ENCODE measurements at regions not wholly inside any gene's neighbourhood (a gene's known extent, or its start where the extent isn't known, plus 50 kb on each side); places are given as distances from the start of the nearest gene placed in this dataset.

DNA sequence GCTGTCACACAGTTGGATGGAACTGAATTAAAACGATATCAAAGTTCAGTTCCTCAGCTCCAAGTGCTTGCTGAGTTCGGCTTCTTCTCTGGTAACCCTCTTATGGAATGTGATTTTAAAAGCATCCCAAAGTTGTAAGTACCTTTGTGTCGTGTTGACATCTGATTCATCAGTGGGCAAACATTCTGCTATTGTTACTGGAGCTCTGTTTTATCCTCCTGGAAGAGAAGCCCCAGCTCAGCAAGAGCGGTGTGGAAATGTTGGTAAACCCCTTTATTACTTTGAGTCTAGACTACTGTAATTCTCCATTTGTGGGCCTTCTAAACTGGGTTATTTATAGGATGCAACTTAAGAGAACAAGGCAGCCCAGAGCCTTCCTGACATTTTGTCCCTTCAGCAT, 699.3 kb upstream of the WWC1 start:
- H3K36me3 Mint-ChIP-seq, result no peaks in the 10 kb centered on the region
- H3K4me3 Mint-ChIP-seq, result no peak overlapping the region
- H3K27me3 Mint-ChIP-seq (ENCODE audit: low read depth), result no peaks in the 10 kb centered on the region
- ATAC-seq, result no peak
- TF ChIP-seq, protein P1, sequence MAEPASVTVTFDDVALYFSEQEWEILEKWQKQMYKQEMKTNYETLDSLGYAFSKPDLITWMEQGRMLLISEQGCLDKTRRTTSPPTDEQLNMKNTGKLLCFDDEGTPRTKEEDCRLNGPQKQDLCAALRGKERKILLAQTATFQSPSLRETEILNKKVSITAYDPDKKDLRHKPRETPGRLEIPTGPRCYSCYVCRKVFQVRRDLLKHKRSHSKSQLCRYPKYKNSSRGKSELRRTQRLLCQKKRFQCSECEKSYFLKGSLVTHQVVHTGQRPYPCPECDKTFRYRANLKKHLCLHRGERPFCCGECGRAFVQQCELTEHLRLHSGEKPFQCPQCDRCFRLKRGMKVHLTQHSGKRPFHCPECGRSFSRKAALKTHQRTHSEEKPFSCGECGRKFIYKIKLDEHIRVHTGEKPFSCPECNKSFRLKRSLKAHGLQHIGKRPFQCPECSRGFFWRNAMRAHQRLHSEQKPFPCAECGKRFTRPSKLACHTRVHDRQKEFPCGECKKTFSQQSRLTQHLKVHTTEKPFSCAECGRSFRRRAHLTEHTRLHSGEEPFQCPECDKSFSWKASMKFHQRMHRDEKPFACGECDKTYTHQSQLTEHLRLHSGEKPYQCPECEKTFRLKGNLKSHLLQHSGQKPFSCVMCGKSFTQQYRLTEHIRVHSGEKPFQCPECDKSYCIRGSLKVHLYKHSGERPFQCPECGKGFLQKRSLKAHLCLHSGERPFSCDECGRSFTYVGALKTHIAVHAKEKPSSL (CRISPR knock-in tag; conservative IDR thresholded peaks at IDR 0.05), result no peak
- TF ChIP-seq, protein P2, sequence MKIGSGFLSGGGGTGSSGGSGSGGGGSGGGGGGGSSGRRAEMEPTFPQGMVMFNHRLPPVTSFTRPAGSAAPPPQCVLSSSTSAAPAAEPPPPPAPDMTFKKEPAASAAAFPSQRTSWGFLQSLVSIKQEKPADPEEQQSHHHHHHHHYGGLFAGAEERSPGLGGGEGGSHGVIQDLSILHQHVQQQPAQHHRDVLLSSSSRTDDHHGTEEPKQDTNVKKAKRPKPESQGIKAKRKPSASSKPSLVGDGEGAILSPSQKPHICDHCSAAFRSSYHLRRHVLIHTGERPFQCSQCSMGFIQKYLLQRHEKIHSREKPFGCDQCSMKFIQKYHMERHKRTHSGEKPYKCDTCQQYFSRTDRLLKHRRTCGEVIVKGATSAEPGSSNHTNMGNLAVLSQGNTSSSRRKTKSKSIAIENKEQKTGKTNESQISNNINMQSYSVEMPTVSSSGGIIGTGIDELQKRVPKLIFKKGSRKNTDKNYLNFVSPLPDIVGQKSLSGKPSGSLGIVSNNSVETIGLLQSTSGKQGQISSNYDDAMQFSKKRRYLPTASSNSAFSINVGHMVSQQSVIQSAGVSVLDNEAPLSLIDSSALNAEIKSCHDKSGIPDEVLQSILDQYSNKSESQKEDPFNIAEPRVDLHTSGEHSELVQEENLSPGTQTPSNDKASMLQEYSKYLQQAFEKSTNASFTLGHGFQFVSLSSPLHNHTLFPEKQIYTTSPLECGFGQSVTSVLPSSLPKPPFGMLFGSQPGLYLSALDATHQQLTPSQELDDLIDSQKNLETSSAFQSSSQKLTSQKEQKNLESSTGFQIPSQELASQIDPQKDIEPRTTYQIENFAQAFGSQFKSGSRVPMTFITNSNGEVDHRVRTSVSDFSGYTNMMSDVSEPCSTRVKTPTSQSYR (CRISPR knock-in tag; IDR thresholded peaks at IDR 0.05), result no peak
- TF ChIP-seq, protein P3, sequence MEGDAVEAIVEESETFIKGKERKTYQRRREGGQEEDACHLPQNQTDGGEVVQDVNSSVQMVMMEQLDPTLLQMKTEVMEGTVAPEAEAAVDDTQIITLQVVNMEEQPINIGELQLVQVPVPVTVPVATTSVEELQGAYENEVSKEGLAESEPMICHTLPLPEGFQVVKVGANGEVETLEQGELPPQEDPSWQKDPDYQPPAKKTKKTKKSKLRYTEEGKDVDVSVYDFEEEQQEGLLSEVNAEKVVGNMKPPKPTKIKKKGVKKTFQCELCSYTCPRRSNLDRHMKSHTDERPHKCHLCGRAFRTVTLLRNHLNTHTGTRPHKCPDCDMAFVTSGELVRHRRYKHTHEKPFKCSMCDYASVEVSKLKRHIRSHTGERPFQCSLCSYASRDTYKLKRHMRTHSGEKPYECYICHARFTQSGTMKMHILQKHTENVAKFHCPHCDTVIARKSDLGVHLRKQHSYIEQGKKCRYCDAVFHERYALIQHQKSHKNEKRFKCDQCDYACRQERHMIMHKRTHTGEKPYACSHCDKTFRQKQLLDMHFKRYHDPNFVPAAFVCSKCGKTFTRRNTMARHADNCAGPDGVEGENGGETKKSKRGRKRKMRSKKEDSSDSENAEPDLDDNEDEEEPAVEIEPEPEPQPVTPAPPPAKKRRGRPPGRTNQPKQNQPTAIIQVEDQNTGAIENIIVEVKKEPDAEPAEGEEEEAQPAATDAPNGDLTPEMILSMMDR (IDR thresholded peaks at IDR 0.05), result no peak
- TF ChIP-seq, protein P4, sequence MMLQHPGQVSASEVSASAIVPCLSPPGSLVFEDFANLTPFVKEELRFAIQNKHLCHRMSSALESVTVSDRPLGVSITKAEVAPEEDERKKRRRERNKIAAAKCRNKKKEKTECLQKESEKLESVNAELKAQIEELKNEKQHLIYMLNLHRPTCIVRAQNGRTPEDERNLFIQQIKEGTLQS (CRISPR knock-in tag; conservative IDR thresholded peaks at IDR 0.05), result no peak
- TF ChIP-seq ZNF121 (CRISPR knock-in tag; IDR thresholded peaks at IDR 0.05) (no peak), ZNF219 (CRISPR knock-in tag; IDR thresholded peaks at IDR 0.05; ENCODE audit: borderline replicate concordance) (no peak), ATF1 (CRISPR knock-in tag; IDR thresholded peaks at IDR 0.05) (no peak), NFYB (CRISPR knock-in tag; conservative IDR thresholded peaks at IDR 0.05; ENCODE audit: low read depth) (no peak)
- TF ChIP-seq, protein P5, sequence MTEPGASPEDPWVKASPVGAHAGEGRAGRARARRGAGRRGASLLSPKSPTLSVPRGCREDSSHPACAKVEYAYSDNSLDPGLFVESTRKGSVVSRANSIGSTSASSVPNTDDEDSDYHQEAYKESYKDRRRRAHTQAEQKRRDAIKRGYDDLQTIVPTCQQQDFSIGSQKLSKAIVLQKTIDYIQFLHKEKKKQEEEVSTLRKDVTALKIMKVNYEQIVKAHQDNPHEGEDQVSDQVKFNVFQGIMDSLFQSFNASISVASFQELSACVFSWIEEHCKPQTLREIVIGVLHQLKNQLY (CRISPR knock-in tag; IDR thresholded peaks at IDR 0.05), result no peak
- TF ChIP-seq, protein P6, sequence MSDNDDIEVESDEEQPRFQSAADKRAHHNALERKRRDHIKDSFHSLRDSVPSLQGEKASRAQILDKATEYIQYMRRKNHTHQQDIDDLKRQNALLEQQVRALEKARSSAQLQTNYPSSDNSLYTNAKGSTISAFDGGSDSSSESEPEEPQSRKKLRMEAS (CRISPR knock-in tag; IDR thresholded peaks at IDR 0.05), result no peak
- no peak overlapping the region for H3K27ac Mint-ChIP-seq
- ChIA-PET POLR2A (no interaction called here), CTCF (interaction anchor here (0.6 to 0.9 kb wide), 2 partner anchors 327 to 455 kb away, joined by 3 read pairs; no protein-coding TSS in a partner anchor)
- no peaks in the 10 kb centered on the region for H3K9me3 Mint-ChIP-seq
- peaks cover 11% of the 10 kb centered on the region for H3K4me1 Mint-ChIP-seq
- DNase-seq (ENCODE audit: low spot score), result no peak

DNA sequence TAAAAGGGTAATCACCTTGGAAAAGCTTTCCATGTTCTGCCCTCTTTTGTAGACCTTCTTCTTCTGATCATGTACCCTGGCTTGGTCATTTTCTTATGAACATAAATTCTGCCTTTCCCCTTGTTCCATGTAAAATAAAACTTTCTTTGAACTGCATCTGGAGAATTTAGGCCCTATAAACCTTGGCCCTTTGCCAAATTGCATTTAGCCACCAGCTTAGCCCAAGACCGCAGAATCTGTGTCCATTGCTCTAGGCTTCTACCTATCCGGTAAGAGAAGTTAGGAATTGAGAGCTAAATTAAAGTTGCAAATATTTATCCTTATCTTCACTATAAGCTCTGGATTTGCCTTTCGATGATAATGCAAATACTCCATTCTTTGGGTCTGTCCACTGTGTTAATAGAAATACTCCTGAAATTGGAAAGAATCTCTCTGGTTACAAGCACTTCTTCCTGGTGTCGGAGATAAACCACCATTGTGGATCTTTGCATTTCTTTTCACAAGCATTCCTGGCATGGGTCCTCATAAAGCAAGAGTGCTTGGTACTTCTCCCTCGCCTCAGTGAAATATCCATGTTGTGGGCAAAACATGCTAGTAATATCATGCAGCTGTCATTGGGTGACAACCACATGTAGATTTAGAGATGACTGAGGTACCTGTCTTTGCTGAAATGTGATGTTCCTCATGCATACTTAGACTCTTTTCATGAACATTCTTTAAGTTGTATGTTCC, 698.0 kb upstream of the WWC1 start:
- Mint-ChIP-seq H3K27me3 (ENCODE audit: low read depth) (no peaks in the 10 kb centered on the region), H3K36me3 (no peaks in the 10 kb centered on the region), H3K27ac (no peak overlapping the region), H3K4me3 (no peak overlapping the region), H3K9me3 (no peaks in the 10 kb centered on the region), H3K4me1 (no peaks in the 10 kb centered on the region)
- no peak for TF ChIP-seq JAZF1 (CRISPR knock-in tag; IDR thresholded peaks at IDR 0.05)
- DNase-seq (ENCODE audit: low spot score) (no peak), ATAC-seq (no peak)
- CTCF ChIA-PET, result no interaction called here
- POLR2A ChIA-PET, result no interaction called here

DNA sequence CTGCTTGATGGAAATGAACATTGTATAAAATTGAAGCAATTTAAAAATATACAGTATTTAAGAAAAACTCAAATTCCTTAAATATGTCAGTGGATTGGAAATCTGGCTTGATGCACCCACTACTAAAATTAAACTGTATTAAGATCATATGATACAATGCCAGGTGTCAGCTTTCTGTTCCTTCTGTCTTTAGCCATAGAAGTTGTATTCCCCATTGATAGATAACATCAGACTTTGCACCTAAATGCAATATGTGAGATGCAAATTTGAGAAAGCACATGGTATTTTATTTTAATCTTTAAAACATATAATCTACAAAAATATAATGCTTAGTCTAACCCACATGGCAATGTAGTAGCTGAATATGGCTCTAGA, 697.4 kb upstream of the WWC1 start:
- H3K9me3 Mint-ChIP-seq, result no peaks in the 10 kb centered on the region
- POLR2A ChIA-PET, result no interaction called here
- H3K4me3 Mint-ChIP-seq, result no peak overlapping the region
- H3K4me1 Mint-ChIP-seq, result no peaks in the 10 kb centered on the region
- H3K27ac Mint-ChIP-seq, result no peak overlapping the region
- H3K27me3 Mint-ChIP-seq (ENCODE audit: low read depth), result no peaks in the 10 kb centered on the region
- no peak for DNase-seq (ENCODE audit: low spot score)
- no peaks in the 10 kb centered on the region for H3K36me3 Mint-ChIP-seq
- ATAC-seq, result no peak
- CTCF ChIA-PET, result no interaction called here
- TF ChIP-seq CBFB (CRISPR knock-in tag; IDR thresholded peaks at IDR 0.05; ENCODE audit: low read depth) (no peak), TP53 (CRISPR knock-in tag; IDR thresholded peaks at IDR 0.05) (no peak), NR3C1 (CRISPR knock-in tag; conservative IDR thresholded peaks at IDR 0.05; ENCODE audit: low read depth) (no peak), FOXP1 (CRISPR knock-in tag; IDR thresholded peaks at IDR 0.05; ENCODE audit: borderline replicate concordance) (no peak), TEAD1 (CRISPR knock-in tag; IDR thresholded peaks at IDR 0.05) (no peak), ZBTB21 (CRISPR knock-in tag; IDR thresholded peaks at IDR 0.05; ENCODE audit: borderline replicate concordance) (no peak), FOXK1 (CRISPR knock-in tag; IDR thresholded peaks at IDR 0.05) (no peak), JAZF1 (CRISPR knock-in tag; IDR thresholded peaks at IDR 0.05) (no peak), TEAD4 (CRISPR knock-in tag; IDR thresholded peaks at IDR 0.05) (no peak)
- TF ChIP-seq, protein P7, sequence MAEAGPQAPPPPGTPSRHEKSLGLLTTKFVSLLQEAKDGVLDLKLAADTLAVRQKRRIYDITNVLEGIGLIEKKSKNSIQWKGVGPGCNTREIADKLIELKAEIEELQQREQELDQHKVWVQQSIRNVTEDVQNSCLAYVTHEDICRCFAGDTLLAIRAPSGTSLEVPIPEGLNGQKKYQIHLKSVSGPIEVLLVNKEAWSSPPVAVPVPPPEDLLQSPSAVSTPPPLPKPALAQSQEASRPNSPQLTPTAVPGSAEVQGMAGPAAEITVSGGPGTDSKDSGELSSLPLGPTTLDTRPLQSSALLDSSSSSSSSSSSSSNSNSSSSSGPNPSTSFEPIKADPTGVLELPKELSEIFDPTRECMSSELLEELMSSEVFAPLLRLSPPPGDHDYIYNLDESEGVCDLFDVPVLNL (CRISPR knock-in tag; IDR thresholded peaks at IDR 0.05; ENCODE audit: borderline replicate concordance, low read depth), result no peak
- TF ChIP-seq, protein P5 (CRISPR knock-in tag; IDR thresholded peaks at IDR 0.05), result no peak
